ENCODE measurements at regions not wholly inside any gene's neighbourhood (a gene's known extent, or its start where the extent isn't known, plus 50 kb on each side); places are given as distances from the start of the nearest gene placed in this dataset.
"Not testable (repeated sequence)": the region's sequence is repeated elsewhere in the genome, so short reads cannot be mapped to it uniquely, and the experiment has no call there.

DNA sequence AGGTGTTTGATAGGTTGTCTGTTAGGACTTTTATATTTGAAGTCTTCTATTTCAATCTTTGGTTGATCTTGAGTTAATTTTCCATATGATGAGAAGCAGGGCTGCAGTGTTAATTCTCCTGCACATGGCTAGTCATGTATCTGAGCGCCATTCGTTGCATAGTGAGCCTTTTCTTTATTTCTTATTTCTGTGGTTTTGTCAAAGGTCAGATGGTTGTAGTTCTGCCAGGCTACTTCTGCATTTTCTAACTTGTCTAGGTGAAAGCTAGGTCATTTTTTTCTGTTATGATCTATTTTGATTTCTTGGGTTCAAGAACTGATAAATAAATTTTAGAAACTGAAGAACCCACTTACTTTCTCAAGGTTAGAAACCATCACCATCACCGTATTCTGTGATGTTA, 56.7 kb downstream of the CCDC74A start:
- DNase-seq: no peak

- DNase-seq: no peak
These were observed 57.3 kb downstream of the CCDC74A start for GRCh38 chr2:131584940-131585339.

- DNase-seq: no peak
These were observed 60.6 kb downstream of the CCDC74A start for GRCh38 chr2:131588152-131588873.

- DNase-seq: not testable (repeated sequence)
These were observed 61.4 kb downstream of the CCDC74A start for GRCh38 chr2:131589126-131589525.

GRCh38 chr2:131590366-131590765, 62.7 kb downstream of the CCDC74A start:
- no peak for DNase-seq

DNA sequence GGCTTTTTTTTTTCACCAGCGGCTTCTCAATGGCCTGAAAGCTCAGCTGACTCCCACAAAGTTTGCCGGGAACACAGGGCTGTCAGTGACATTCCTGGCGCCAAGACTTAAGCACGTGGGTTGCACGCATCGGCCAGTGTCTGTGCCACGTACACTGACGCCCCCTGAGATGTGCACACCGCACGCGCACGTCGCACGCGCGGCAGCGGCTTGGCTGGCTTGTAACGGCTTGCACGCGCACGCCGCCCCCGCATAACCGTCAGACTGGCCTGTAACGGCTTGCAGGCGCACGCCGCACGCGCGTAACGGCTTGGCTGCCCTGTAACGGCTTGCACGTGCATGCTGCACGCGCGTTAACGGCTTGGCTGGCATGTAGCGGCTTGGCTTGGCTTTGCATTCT, 63.2 kb downstream of the CCDC74A start:
- no peak for DNase-seq

GRCh38 chr2:131596561-131596960, 68.9 kb downstream of the CCDC74A start:
- DNase-seq: not testable (repeated sequence)

GRCh38 chr2:131602444-131602843, 74.8 kb downstream of the CCDC74A start:
- not testable (repeated sequence) for DNase-seq

DNA sequence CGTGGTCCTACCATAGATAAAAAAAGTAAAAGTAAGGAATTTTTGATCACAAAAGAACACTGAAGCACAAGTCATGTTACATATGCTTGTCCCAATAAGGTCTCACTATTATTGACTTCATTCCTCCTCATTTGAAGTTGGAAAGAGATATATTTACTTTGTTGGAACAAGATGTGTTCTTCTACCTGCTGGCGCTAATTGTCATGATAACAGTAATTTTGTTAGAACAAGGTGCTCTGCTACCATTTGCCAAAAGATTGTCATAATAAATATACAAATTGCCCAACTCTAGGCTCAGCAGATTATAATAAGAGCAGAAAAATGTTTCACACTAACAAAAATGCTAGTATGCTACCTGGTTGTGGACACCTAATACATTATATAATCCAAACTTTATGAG, 77.0 kb downstream of the CCDC74A start:
- DNase-seq: not testable (repeated sequence)

GRCh38 chr2:131606366-131606765, 78.7 kb downstream of the CCDC74A start:
- DNase-seq: not testable (repeated sequence)

DNA sequence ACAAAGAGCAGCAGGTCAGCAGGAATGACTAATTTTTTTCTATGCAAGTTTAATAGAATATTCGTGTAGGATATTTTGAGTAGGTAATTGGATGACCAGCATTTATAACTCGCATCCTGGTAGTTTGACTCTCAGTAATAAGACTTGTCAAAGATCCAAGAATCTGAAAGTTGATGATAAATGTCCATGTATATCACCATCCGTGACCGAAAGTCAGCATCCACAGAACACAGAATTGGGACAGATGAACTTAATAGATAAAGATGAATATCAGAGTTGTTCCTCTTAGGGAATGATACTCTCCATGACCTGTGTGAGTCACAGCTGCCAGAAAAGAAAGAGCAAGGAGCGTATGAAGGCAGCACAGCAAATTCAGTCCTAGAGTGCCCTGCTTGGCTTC, 79.4 kb downstream of the CCDC74A start:
- not testable (repeated sequence) for DNase-seq

- DNase-seq: not testable (repeated sequence)
These were observed 86.9 kb downstream of the CCDC74A start for GRCh38 chr2:131614539-131614938.

- not testable (repeated sequence) for DNase-seq
These were observed 90.6 kb downstream of the CCDC74A start for GRCh38 chr2:131618320-131618719.

DNA sequence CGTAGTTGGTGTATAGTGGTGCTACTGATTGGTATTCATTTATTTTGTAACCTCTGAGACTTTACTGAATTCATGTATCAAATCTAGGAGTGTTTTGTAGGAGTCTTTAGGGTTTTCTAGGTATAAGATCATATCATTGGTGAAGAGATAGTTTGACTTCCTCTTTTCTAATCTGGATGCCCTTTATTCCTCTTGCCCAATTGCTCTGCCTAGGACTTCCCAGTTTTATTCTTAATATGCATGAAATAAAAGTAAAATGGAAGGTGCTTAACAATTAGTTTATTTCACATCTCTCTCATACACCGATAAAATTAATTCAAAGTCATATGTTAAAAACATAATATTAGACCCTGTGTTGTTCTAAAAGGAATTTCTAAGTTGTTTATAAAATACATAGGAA, 95.2 kb downstream of the CCDC74A start:
- DNase-seq: not testable (repeated sequence)

- not testable (repeated sequence) for DNase-seq
These were observed 98.3 kb downstream of the CCDC74A start for GRCh38 chr2:131626011-131626410.

GRCh38 chr2:131626565-131626964, 98.9 kb downstream of the CCDC74A start:
- not testable (repeated sequence) for DNase-seq

- not testable (repeated sequence) for DNase-seq
These were observed 100.1 kb downstream of the CCDC74A start for GRCh38 chr2:131627777-131628176.

DNA sequence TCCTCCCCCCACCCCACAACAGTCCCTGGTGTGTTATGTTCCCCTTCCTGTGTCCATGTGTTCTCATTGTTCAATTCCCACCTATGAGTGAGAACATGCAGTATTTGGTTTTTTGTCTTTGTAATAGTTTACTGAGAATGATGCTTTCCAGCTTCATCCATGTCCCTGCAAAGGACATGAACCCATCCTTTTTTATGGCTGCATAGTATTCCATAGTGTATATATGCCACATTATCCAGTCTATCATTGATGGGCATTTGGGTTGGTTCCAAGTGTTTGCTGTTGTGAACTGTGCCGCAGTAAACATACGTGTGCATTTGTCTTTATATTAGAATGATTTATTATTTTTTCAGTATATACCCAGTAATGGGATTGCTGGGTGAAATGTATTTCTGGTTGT, 104.0 kb downstream of the CCDC74A start:
- not testable (repeated sequence) for DNase-seq

DNA sequence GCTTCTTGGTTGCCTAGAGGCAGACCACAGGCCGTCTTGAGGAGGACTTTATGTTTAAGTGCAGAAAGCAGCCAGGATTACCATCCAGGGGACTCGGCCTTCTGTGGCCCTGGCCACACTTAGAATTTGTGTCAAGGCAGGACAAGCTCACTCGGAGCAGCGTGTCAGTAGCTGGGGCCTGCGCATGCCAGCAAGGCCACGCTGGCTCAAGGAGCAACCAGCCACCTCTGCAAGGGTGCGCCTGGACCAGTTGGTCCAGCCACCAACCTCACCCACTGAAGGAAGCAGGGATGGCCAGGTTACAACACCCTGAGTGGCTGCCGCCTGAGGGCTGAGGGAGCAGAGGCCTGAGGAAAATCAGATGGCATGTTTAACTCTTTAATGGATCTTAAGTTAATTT, 105.7 kb downstream of the CCDC74A start:
- not testable (repeated sequence) for DNase-seq

- not testable (repeated sequence) for DNase-seq
These were observed 106.4 kb downstream of the CCDC74A start for GRCh38 chr2:131633827-131634695.

DNA sequence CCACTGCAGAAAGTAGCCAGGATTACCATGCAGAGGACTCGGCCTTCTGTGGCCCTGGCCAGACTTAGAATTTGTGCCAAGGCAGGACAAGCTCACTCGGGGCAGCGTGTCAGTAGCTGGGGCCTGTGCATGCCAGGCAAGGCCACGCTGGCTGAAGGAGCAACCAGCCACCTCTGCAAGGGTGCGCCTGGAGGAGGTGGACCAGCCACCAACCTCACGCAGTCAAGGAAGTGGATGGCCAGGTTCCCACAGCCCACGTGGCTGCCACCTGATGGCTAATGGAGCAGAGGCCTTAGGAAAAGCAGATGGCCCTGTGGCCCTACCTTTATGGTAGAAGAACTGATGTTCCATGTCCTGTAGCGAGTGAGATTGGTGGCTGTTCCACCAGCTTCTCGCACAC, 107.9 kb downstream of the CCDC74A start:
- no peak for DNase-seq

- not testable (repeated sequence) for DNase-seq
These were observed 109.1 kb downstream of the CCDC74A start for GRCh38 chr2:131636704-131637308.

DNA sequence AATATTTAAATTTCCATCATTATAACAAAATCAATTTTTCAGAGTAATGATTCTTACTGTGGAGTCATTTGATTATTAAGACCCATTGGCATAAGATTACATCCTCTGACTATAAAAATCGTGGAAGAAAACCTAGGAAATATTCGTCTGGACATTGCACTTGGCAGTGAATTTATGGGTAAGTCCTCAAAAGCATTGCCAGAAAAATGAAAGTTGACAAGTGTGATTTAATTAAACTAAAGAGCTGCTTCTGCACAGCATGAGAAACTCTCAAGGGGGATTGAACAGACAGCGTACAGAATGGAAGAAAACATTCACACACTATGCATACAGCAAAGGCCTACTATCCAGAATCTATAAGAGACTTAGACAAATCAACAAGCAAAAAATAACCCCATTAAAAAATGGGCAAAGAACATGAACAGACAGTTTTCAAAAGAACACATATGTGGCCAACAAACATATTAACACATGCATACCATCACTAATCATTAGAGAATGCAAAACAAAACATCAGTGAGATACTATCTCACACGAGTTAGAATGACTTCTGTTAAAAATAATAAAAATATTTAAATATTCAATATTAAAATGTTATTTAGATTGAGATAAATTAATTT, 111.4 kb downstream of the CCDC74A start:
- not testable (repeated sequence) for DNase-seq
